ENCODE measurements at regions not wholly inside any gene's neighbourhood (a gene's known extent, or its start where the extent isn't known, plus 50 kb on each side); places are given as distances from the start of the nearest gene placed in this dataset.

DNA sequence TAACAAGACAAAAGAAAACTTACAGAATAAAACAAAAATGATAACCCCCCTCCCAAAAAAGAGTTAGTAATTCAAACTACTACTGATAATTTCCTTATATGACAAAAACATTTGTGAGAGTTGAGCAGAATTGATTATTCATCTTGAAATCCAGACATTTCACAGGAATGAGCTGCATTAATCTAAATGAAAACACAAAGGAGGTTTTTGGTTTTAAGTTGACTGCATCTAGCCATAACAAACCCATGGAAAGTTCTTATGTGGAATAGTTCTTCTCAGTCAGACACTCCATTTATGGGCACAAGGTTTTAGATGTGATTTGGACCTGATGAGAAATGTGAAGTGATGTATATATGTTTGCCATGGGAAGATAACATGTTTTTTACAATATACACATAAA, 95.4 kb downstream of the VCX2 start:
- H3K4me1 ChIP-seq (ENCODE audit: control insufficient read depth, low read length), result no peaks in the 10 kb centered on the region
- no peak overlapping the region for H3K4me3 ChIP-seq (ENCODE audit: low read length)
- H3K9me2 ChIP-seq (replicated peaks; ENCODE audit: control insufficient read depth, low read length), result no peaks in the 10 kb centered on the region
- no peak overlapping the region for H3K4me2 ChIP-seq (ENCODE audit: low read length)
- H3K9me3 ChIP-seq (ENCODE audit: control insufficient read depth, insufficient read depth, low read length), result no peaks in the 10 kb centered on the region
- no peaks in the 10 kb centered on the region for H3K27me3 ChIP-seq (ENCODE audit: control insufficient read depth, low read length)
- H4K20me1 ChIP-seq (ENCODE audit: control insufficient read depth, insufficient read depth, low read depth, low read length), result no peaks in the 10 kb centered on the region
- H3K79me2 ChIP-seq (ENCODE audit: control insufficient read depth, low read length), result no peaks in the 10 kb centered on the region
- no peak overlapping the region for H3K27ac ChIP-seq (ENCODE audit: low read depth, low read length)
- H3K36me3 ChIP-seq (ENCODE audit: control insufficient read depth, low read length), result no peaks in the 10 kb centered on the region
- H3F3A ChIP-seq (ENCODE audit: control insufficient read depth, insufficient read depth), result no peaks in the 10 kb centered on the region
- TF ChIP-seq, protein P1, sequence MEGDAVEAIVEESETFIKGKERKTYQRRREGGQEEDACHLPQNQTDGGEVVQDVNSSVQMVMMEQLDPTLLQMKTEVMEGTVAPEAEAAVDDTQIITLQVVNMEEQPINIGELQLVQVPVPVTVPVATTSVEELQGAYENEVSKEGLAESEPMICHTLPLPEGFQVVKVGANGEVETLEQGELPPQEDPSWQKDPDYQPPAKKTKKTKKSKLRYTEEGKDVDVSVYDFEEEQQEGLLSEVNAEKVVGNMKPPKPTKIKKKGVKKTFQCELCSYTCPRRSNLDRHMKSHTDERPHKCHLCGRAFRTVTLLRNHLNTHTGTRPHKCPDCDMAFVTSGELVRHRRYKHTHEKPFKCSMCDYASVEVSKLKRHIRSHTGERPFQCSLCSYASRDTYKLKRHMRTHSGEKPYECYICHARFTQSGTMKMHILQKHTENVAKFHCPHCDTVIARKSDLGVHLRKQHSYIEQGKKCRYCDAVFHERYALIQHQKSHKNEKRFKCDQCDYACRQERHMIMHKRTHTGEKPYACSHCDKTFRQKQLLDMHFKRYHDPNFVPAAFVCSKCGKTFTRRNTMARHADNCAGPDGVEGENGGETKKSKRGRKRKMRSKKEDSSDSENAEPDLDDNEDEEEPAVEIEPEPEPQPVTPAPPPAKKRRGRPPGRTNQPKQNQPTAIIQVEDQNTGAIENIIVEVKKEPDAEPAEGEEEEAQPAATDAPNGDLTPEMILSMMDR (IDR thresholded peaks at IDR 0.05; ENCODE audit: low read depth, low read length, poor library complexity, severe bottlenecking), result no peak
- TF ChIP-seq EZH2phosphoT487 (IDR thresholded peaks at IDR 0.05; ENCODE audit: borderline replicate concordance, low read length), result no peak

DNA sequence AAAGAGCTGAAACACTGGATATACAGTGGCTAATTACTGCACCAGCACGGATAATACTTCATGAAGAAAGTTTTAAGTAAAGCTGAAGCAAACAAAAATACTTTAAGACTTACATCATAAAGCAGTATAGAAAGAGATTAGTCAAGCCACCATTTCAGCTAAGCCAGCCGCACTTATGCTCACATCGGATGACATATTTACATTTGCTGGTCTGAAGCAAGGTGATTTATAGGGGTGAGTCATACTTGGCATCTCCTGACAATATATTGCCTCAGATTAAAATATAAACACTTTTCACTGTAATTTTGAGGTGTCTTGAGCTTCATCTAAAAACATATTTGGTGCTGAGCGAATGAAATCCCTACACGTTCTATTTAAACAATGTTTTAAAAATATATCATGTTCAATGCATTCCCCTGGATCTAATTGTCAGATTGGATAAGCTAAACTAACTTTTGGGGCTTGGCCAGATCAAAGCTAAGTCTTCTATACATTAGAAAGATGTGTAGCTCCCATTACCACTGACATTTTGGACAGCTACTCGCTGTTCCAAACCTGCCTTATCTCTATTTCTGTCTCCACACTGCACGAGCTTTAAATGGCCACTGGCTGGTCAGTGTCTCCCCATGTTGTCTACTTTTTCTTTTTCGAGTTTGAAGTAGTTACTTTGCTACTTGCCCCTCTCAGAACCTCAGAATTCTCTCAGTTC, 103.2 kb downstream of the VCX2 start:
- no peaks in the 10 kb centered on the region for H4K20me1 ChIP-seq (ENCODE audit: control insufficient read depth, insufficient read depth, low read depth, low read length)
- H3K27ac ChIP-seq (ENCODE audit: low read depth, low read length), result no peak overlapping the region
- no peak overlapping the region for H3K4me2 ChIP-seq (ENCODE audit: low read length)
- no peaks in the 10 kb centered on the region for H3K79me2 ChIP-seq (ENCODE audit: control insufficient read depth, low read length)
- no peaks in the 10 kb centered on the region for H3K9me2 ChIP-seq (replicated peaks; ENCODE audit: control insufficient read depth, low read length)
- H3F3A ChIP-seq (ENCODE audit: control insufficient read depth, insufficient read depth), result no peaks in the 10 kb centered on the region
- no peaks in the 10 kb centered on the region for H3K36me3 ChIP-seq (ENCODE audit: control insufficient read depth, low read length)
- H3K4me1 ChIP-seq (ENCODE audit: control insufficient read depth, low read length), result no peaks in the 10 kb centered on the region
- H3K27me3 ChIP-seq (ENCODE audit: control insufficient read depth, low read length), result no peaks in the 10 kb centered on the region
- TF ChIP-seq, protein P1 (IDR thresholded peaks at IDR 0.05; ENCODE audit: low read depth, low read length, poor library complexity, severe bottlenecking), result no peak
- no peak for TF ChIP-seq EZH2phosphoT487 (IDR thresholded peaks at IDR 0.05; ENCODE audit: borderline replicate concordance, low read length)
- no peaks in the 10 kb centered on the region for H3K9me3 ChIP-seq (ENCODE audit: control insufficient read depth, insufficient read depth, low read length)
- no peak overlapping the region for H3K4me3 ChIP-seq (ENCODE audit: low read length)

DNA sequence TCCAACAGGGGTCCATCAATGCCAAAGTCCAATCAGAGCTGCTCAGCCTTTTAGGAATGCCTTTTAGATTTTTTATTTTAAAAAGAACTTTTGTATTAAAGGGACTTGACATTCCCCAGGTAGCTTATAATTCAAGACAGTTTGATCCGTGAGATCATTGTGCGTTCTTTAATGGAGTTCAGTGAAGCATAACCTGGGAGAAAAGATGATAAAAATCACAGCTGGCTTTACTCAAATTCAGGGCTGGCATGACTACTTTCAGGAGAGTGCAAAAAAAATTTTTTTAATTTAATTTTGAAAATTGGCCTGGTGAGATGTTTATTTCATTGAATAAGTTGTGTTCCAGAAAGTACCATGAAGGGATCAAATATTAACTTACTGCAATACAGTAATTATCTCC, 118.2 kb downstream of the VCX2 start:
- no peaks in the 10 kb centered on the region for H3F3A ChIP-seq (ENCODE audit: control insufficient read depth, insufficient read depth)
- H3K9me3 ChIP-seq (ENCODE audit: control insufficient read depth, insufficient read depth, low read length), result no peaks in the 10 kb centered on the region
- H3K79me2 ChIP-seq (ENCODE audit: control insufficient read depth, low read length), result no peaks in the 10 kb centered on the region
- H3K27ac ChIP-seq (ENCODE audit: low read depth, low read length), result no peak overlapping the region
- TF ChIP-seq, protein P1 (IDR thresholded peaks at IDR 0.05; ENCODE audit: low read depth, low read length, poor library complexity, severe bottlenecking), result no peak
- TF ChIP-seq EZH2phosphoT487 (IDR thresholded peaks at IDR 0.05; ENCODE audit: borderline replicate concordance, low read length), result no peak
- H3K4me1 ChIP-seq (ENCODE audit: control insufficient read depth, low read length), result no peaks in the 10 kb centered on the region
- H3K4me3 ChIP-seq (ENCODE audit: low read length), result no peak overlapping the region
- no peaks in the 10 kb centered on the region for H3K27me3 ChIP-seq (ENCODE audit: control insufficient read depth, low read length)
- no peaks in the 10 kb centered on the region for H3K36me3 ChIP-seq (ENCODE audit: control insufficient read depth, low read length)
- H3K4me2 ChIP-seq (ENCODE audit: low read length), result no peak overlapping the region
- no peaks in the 10 kb centered on the region for H3K9me2 ChIP-seq (replicated peaks; ENCODE audit: control insufficient read depth, low read length)
- no peaks in the 10 kb centered on the region for H4K20me1 ChIP-seq (ENCODE audit: control insufficient read depth, insufficient read depth, low read depth, low read length)
